Ishikawa (cell line): ENCODE measurements at regions not wholly inside any gene's neighbourhood (a gene's known extent, or its start where the extent isn't known, plus 50 kb on each side); places are given as distances from the start of the nearest gene placed in this dataset.

Experiments
- CEBPB ChIP-seq: IDR thresholded peaks from 2 replicates; pipeline ENCODE4 v1.6.1; 2012
- CREB1 ChIP-seq: IDR thresholded peaks from 2 replicates; pipeline ENCODE4 v1.6.1; 2012; ENCODE audit warnings: low read depth
- EP300 ChIP-seq: IDR thresholded peaks from 2 replicates; pipeline ENCODE4 v1.6.1; 2012; ENCODE audit warnings: borderline replicate concordance
- FOXM1 ChIP-seq: IDR thresholded peaks from 2 replicates; pipeline ENCODE4 v1.6.1; 2012; ENCODE audit warnings: low read depth, borderline replicate concordance
- MAX ChIP-seq: IDR thresholded peaks from 2 replicates; pipeline ENCODE4 v1.6.1; 2012
- NFIC ChIP-seq: IDR thresholded peaks from 2 replicates; pipeline ENCODE4 v1.6.1; 2012
- RAD21 ChIP-seq: IDR thresholded peaks from 2 replicates; pipeline ENCODE4 v1.6.1; 2012; ENCODE audit warnings: low read depth
- REST ChIP-seq: IDR thresholded peaks from 2 replicates; pipeline ENCODE4 v1.6.1; 2012; ENCODE audit warnings: low read depth, mild to moderate bottlenecking
- TAF1 ChIP-seq: IDR thresholded peaks from 2 replicates; pipeline ENCODE4 v1.6.1; 2012; ENCODE audit warnings: low read depth, mild to moderate bottlenecking
- TCF12 ChIP-seq: IDR thresholded peaks from 2 replicates; pipeline ENCODE4 v1.6.1; 2012; ENCODE audit warnings: low read depth
- TEAD4 ChIP-seq: IDR thresholded peaks from 2 replicates; pipeline ENCODE4 v1.6.1; 2012
- USF1 ChIP-seq: IDR thresholded peaks from 2 replicates; pipeline ENCODE4 v1.6.1; 2012
- YY1 ChIP-seq: IDR thresholded peaks from 2 replicates; pipeline ENCODE4 v1.6.1; 2012; ENCODE audit warnings: low read depth

- TF ChIP-seq CREB1 (no peak), TCF12 (no peak), MAX (no peak), FOXM1 (no peak), CEBPB (no peak), USF1 (no peak), TEAD4 (no peak), REST (no peak), EP300 (no peak), RAD21 (no peak), YY1 (no peak), TAF1 (no peak), NFIC (no peak)
Measured at GRCh38 chr15:38721568-38721945, 156.9 kb upstream of the RASGRP1 start.
